Superior temporal gyrus (tissue), 1 donor: ENCODE measurements at regions not wholly inside any gene's neighbourhood (a gene's known extent, or its start where the extent isn't known, plus 50 kb on each side); places are given as distances from the start of the nearest gene placed in this dataset.
"Not testable (repeated sequence)": the region's sequence is repeated elsewhere in the genome, so short reads cannot be mapped to it uniquely, and the experiment has no call there.

ENCODE experiments used
- DNase-seq: peaks from one replicate; pipeline ENCODE4 v3.0.0-alpha.2; 2016; ENCODE audit errors: extremely low spot score

DNA sequence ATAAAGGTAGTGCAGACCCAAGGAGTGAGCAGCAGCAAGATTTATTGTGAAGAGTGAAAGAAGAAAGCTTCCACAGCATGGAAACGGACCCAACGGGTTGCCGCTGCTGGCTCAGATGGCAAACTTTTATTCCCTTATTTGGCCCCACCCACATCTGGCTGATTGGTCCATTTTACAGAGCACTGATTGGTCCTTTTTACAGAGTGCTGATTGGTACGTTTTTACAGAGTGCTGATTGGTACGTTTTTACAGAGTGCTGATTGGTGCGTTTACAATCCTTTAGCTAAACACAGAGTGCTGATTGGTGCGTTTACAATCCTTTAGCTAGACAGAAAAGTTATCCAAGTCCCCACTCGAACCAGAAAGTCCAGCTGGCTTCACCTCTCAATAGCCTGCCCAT, 72.9 kb upstream of the RGPD4 start:
- DNase-seq = not testable (repeated sequence)

- DNase-seq = no peak
Observed at GRCh38 chr2:107757223-107757622, 69.5 kb upstream of the RGPD4 start.

DNA sequence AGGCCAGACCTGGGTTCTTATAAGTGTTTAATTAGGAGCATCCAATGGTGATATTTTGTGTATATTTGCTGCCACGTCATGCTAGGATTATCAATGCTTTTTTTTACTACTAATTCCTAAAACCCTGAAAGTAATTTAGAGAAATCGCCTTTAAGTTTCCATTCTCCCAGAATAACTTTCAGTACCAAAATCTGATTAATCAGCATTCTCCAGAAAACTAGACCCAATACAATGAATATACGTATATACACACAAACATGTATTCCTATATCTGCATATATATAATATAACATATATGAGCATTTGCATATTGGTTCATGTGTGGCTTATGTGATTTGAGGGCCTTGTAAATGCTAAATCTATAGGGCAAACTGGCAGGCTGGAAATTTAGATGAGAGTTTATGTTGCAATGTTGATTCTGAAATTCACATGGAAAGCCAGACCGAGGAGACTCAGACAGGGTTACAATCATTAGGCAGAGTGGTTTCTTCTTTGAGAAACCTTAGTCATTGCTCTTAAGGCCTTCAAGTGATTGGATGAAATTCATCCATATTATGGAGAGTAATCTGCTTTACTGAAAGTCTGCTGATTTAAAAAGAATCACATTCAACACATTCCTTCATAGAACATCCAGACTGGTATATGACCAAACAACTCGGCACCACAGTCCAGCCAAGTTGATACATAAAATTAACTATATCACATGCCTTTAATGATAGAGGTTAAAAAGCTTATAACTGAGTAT, 65.9 kb upstream of the RGPD4 start:
- DNase-seq = no peak

- no peak for DNase-seq
Observed at GRCh38 chr2:107772353-107772752, 54.3 kb upstream of the RGPD4 start.

GRCh38 chr2:107775211-107775610, 51.5 kb upstream of the RGPD4 start:
- no peak for DNase-seq

DNA sequence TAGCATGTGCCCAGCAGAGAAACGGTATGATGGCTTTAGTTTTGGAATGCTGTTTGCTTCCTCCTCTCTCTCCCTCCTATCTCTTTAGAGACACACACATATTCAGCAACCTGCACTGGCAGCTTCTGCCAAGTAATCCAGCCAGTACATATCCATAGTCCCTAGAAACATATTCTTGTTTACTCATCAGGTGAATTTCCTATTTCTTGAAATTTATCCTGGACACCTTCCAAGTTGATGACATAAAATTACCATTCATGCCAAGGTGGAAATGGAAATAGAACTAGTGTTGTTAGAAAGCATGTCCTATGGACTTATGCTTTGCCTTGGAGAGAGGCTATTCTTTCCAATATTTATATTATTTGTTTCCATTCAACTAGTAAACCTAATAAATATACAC, 50.9 kb upstream of the RGPD4 start:
- no peak for DNase-seq

GRCh38 chr2:107776362-107776761, 50.3 kb upstream of the RGPD4 start:
- no peak for DNase-seq
